GM23338 (cell line): ENCODE measurements at regions not wholly inside any gene's neighbourhood (a gene's known extent, or its start where the extent isn't known, plus 50 kb on each side); places are given as distances from the start of the nearest gene placed in this dataset.

Experiments
- CREB1 ChIP-seq: fragments of 250-450 bp; sonication (Bioruptor Pico); IDR thresholded peaks from 2 replicates; pipeline ENCODE4 v1.5.0; 2020; ENCODE audit warnings: low read depth, mild to moderate bottlenecking, moderate library complexity
- CTCF ChIP-seq, 2 experiments: fragments of 200-600 bp in 1 of 2; sonication (generic) in 1 of 2; conservative IDR thresholded peaks; 2 replicates each; pipeline versions ENCODE4 v1.5.1 to v1.6.1; 2016 to 2017; ENCODE audit warnings: antibody characterized with exemption in 2 of 2, low read depth in 2 of 2, mild to moderate bottlenecking in 2 of 2, moderate library complexity in 1 of 2
- EZH2phosphoT487 ChIP-seq: fragments of 200-600 bp; sonication (generic); IDR thresholded peaks from one replicate; pipeline ENCODE4 v1.8.1; 2018; ENCODE audit warnings: antibody characterized with exemption; ENCODE audit not compliant: unreplicated experiment
- POLR2AphosphoS5 ChIP-seq: IDR thresholded peaks from 2 replicates; pipeline ENCODE4 v1.6.1; 2016; ENCODE audit warnings: antibody characterized with exemption, low read depth
- REST ChIP-seq: IDR thresholded peaks from one replicate; pipeline ENCODE4 v1.6.1; 2018; ENCODE audit warnings: antibody characterized with exemption; ENCODE audit not compliant: unreplicated experiment
- ZNF114 ChIP-seq: fragments of 250-450 bp; sonication (Bioruptor Pico); IDR thresholded peaks from 2 replicates; pipeline ENCODE4 v1.5.0; 2020; ENCODE audit warnings: mild to moderate bottlenecking, moderate library complexity
- ZNF331 ChIP-seq: fragments of 250-450 bp; sonication (Bioruptor Pico); IDR thresholded peaks from 2 replicates; pipeline ENCODE4 v1.5.0; 2020; ENCODE audit warnings: low read depth, mild to moderate bottlenecking, moderate library complexity
- ZNF462 ChIP-seq: fragments of 250-450 bp; sonication (Bioruptor Pico); IDR thresholded peaks from 2 replicates; pipeline ENCODE4 v1.5.0; 2020; ENCODE audit warnings: mild to moderate bottlenecking, moderate library complexity

DNA sequence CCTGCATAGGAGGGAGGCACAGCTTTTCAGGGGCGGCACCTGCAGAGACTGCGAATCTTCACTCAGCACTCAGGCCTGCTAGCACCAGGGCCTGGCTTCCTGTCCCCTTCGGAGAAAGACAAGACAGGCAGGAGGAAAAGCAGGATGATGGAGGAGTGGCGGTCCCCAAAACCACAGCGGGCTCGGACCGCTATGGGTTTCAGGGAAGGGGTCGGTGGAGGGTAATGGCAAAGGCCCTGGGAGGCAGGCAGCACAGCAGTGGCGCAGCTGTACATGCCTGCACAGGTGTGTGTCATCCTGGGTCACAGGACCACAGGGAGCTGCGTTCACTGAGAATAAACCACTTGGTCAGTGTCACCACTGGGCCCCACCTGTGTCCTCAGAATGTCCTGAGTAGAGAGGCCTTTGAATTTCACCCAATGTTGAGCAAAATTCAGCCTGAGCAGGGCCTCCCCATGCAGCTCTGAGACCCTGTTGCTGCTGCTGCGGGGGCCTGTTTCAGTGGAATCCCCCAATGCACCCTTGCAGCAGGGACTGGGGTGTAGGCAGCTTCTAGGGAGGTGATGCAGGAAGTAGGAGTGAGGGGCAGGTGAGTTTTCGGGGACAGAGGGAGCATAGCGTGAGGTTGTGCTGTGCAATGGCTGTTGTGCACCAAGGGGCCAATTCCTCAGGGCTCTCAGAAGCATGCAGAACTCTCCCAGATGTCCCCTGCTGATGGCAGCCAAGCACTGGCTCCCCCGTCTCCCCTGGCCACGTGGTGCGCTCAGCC, 90.6 kb upstream of the PPP2R2D start (continued):
- TF ChIP-seq ZNF462 = no peak
- no peak for TF ChIP-seq ZNF114 (CRISPR knock-in tag)
- no peak for TF ChIP-seq EZH2phosphoT487
- no peak for TF ChIP-seq CREB1 (CRISPR knock-in tag)
- TF ChIP-seq CTCF (conservative IDR thresholded peaks at IDR 0.05; ENCODE audit: low read depth in 2 of 2) = no peak
- TF ChIP-seq REST = no peak
- TF ChIP-seq ZNF331 (CRISPR knock-in tag) = no peak
- TF ChIP-seq POLR2AphosphoS5 = no peak
